GM19238 (cell line): ENCODE measurements at regions not wholly inside any gene's neighbourhood (a gene's known extent, or its start where the extent isn't known, plus 50 kb on each side); places are given as distances from the start of the nearest gene placed in this dataset.

Source experiments
- DNase-seq: peaks from one replicate; pipeline ENCODE4 v3.0.0; 2011; ENCODE audit warnings: low spot score; ENCODE audit not compliant: insufficient read length

DNA sequence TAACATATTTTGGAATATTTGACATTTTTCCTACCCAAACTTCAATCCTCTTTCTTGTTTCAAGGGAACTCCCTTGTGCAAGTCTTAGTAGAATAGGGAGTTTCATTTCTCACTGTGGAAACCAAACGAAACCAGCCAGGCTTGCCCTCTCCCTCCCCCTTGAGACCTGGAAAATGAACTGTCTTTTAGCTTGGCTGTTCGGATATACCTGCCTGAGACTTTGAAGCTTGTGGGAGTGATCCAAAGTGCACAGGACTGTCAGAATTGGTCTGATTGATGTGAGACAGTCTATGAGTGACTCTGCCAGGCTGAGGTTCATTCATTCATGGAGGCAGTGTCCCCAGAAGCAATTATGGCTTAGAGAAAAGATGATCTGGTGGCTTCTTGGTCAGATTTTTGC, 388.1 kb downstream of the EPM2A start:
- no peak for DNase-seq

DNA sequence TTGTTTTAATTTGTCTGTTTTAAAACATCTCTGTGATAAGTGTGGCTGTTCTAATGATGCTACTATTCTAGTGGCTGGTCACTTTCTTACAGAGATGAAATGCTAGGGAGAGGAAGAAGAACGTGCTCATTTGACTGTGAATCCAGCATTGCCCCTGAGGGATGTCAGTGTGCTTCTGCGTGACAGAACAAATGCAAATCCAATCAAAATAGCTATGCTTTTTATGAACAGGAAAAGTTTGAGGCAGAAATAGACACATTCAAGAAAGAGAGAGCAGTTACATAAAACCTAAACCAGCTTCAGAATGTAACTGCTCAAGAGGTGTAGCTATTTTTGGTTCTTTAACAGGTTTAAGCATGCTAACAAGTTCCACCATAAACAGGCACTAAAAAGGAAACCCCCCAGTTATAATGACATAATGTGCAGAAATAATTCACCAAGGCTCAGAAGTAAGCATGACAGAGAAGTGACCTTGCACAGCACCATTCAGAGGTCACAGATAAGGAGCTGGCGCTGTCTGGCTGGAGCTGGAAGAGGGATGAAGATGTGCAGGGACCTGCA, 385.3 kb downstream of the EPM2A start:
- DNase-seq: no peak

DNA sequence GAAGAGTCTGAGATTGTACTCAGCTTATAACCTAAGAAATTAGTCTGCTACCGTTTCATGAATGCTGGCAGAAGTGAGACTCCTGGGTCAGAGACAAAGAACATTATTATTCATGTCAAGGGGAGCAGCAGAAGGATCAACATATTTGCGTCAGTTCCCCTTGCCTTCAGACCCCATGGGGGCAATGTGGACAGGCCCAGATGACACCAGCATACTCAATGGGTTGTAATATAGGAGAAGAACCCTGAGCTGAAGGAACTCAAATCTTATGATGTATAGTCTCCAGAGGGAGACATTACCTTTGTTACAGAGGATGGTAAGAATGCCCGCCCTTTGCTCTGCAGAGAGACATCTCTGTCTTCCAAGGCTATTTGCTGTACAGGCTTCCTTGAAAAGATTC, 384.4 kb downstream of the EPM2A start:
- DNase-seq: no peak

DNA sequence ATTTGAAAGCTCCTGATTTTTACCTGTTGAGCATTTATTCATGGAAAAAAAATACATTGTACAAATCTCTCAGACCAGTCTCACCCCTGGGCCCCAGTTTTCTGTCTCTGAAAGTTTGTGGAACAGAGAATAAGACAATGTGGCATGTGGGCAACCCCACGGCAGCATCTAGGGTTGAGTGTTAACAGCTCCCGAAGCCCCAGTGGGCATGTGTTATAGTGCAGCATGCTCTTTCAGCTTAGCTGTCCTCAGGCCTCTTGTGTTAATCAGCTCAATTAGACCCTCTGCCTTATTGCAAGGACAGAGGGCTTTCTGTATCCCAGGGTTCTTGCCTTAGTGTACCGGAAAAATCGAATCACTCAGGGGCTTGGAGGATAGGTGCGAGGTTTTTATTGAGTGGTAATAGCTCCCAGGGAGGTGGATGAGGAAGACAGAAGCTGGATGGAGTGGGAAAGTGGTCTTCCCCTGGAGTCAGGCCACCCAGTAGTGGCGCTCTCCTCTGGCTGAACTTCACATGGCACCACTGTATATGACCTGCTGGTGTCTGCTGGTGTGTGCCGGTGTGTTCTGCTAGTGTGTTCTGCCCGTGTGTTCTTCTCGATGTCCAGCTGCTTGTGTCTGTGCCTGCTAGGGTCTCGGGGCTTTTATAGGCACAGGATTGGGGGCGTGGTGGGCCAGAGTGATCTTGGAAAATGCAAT, 382.8 kb downstream of the EPM2A start:
- no peak for DNase-seq

DNA sequence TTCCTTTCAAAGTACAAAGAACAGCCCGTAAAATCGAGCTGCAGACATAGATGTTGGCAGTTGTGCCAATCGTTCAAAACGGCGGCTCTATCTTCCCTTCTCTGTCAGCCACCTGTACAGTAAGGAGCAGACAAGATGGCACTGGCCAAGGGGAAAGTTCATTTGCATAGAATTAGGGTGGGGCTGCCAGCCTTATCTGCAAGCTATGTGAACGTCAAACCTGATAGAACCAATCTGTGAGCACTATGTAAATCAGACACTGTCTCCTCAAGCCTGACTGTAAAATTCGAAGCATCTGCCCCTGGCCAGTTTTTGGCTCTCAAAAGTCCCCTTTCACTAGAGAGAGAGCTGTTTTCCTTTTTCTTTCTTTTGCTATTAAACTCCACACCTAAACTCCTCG, 374.5 kb downstream of the EPM2A start:
- no peak for DNase-seq

DNA sequence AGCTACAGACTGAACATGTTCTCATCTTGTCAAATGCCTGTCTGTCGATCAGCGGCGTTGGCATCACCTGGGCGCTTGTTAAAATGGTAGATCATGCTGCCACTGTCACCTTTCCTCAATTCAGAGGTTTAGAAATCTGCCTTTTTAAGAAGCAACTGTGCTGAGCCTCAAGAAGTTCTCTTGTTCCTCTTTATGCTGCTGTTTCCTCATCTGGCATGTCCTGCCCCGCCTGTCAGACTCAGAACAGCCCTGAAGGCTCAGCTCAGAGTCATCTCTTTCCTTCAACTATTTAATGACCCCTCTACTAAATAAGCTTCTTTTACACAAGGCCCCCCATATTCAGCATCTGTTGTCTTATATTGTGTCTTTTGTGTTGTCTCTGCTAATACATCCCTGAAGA, 368.2 kb downstream of the EPM2A start:
- no peak for DNase-seq

DNA sequence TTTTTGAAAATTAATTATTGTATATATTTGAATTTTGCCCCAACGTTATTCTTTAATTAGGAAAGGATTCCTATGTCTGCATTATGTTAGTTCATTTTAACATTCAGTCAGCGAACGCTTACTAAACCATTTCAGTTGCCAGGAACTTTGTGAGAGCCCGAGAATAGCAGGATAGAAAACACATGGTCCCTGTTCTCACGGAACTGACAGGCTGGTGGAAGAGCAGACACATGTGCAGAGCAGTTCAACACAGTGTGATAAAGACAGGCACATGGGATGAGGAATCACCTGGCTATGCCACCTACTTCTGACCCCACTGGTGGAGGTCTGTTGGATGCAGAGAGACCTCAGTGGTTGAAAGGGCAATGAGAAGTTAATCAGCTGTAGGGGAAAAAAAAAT, 367.2 kb downstream of the EPM2A start:
- DNase-seq: no peak

DNA sequence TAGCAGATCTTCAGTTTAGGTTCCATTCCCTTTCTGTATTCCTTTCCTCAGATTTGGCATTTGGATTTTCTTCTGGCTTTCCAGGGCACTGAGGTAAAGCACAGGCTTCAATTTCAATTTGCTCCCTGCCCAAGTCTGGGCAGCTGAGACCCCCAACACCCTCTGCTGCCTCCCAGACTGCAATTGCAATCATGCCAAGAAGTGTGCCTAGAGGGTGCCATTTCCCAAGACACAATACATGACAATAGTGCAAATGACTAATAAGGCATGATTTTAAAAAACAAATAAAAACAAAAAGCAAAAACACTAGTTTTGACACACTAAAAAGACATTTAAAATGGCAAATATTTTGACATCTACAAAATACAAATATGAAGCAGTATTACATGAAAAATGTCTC, 364.8 kb downstream of the EPM2A start:
- no peak for DNase-seq

DNA sequence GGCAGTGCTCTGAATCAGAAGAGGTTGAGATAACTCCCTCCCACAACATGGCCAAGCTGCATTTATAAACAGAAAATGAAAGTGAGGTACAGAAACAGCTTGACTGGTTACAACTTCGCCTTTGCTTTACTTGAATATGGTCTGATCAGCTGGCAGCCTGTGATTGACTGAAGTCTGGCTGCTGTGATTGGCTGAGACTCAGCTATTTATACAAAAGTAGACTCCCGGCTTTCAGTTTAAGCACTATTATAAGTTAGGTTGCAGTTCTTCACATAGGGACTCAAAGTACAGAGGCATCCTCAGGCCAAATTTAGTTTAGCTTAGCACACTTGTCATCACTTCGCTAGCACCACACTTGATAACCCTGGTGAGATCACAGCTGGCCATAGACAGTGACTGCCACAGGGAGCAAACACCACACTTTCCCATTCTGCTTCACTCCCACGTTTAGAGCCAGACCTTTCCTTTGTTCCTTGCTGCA, 362.6 kb downstream of the EPM2A start:
- peak; percentile 3 for DNase-seq

DNA sequence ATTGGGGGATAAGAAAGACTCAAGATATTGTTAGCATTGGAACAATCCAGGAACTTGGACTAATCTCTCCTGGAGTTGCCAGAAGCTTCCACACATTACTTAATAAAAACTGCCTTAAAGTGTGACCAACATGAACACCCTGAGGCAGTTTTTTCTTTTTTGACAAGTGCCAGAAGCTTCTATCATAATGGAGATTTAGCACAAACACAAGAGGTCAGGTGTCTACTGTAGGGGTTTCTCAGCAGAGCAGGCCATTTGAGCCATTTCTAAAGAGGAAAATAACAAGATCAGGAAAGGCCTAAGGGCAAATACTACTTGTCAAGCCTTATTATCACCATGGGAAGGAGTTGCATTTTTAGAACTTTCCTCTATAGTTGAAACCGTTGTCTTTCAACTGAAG, 361.5 kb downstream of the EPM2A start:
- DNase-seq: no peak

DNA sequence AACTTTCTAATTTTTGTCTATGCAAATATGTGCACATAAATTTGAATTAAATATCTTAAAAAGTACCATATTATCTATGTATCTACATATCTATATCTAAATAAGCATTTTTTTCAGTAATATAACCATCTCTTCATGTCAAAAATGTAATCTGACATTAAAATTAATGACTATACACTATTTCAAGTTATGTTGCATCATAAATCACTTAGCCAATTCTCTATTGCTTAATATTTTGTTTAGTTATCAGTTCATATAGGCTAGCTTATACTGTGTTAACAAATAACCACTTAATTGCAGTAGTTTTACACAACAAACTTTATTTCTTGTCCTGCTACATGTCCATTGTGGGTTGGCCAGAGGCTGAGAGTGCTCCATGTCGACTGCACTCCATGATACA, 360.8 kb downstream of the EPM2A start:
- no peak for DNase-seq

DNA sequence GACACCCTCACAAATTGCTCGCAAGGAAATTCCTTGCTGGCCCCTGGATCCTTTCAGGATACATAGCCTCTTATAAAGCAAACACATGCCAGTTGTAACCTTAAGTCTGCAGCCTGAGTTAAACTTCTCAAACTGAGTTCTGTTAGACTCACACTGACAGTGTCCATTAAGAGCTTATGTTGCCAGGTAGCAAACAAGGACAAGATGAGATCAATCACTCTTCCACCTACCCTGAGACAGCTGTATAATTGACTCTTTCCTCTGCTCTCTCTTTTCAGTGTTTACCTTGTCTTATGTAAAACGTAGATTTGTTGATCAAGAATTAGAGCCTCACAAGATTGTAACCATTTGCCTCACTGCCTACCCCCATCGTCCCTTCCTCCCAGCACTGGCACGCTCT, 359.8 kb downstream of the EPM2A start:
- no peak for DNase-seq

DNA sequence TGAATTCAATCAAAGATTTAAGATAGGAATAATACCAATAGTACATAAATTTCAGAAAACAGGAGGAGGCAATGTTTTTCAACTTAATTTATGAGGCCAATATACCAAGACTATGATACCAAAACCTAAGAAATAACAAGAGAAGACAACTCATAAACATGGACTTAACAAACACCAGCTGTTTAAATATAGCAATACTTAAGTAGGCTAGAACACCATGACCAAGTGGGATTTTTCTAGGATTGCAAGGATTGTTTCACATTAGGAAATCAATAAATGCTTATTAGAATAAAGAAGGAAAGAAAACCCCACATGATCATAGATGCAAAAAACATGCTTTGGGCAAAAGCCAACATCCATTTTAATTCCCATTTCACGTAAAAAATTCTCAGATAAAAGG, 355.1 kb downstream of the EPM2A start:
- DNase-seq: no peak

DNA sequence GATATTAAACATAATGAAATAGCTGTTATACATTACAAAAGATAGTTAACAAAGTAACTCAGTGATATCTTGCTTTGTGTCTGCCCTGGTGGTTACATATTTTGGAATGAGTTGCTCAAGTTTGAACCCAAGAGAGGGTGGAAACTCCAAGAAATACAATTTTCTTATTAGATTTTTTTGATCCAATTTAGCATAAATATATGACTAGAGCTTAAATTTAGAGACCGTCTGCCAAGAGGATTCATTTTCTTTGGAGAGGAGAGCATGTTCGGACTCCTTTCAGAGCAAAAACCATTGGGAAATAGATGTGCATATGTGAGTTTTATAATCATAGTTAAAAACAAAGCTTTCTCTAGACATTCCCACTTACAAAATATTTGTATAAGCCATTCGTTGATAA, 353.4 kb downstream of the EPM2A start:
- no peak for DNase-seq

DNA sequence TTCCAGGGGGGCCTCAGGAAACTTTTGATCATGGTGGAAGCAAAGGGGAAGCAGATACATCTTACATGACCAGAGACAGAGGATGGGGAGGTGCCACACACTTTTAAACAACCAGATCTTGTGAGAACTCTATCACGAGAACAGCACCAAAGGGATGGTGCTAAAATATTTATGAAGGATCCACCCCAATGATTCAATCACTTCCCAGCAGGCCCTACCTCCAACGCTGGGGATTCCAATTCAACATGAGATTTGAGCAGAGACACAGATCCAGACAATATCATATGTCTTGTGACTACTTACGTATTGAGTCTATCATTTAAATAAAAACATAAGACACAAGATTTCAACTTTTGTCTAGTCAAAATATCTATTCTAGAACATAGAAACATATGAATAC, 351.9 kb downstream of the EPM2A start:
- DNase-seq: no peak

DNA sequence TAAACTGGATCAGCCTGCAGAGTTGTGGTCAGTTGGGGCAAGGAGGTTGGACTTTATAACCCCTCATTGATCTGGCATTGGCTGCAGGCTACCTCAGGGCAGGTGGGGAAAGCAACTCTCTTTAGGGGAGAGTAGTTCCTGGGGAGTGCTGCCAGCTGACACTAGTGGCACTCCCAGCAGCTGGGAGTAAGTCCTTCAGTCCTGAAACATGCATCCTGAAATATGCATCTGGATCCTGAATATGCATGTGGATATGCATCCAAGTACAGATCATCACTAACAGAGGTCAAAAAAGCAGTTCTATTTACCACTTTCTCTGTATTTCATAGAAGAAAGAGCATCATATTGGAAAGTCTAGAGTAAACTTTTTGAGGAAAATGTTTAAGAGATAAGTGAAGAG, 350.8 kb downstream of the EPM2A start:
- DNase-seq: no peak

DNA sequence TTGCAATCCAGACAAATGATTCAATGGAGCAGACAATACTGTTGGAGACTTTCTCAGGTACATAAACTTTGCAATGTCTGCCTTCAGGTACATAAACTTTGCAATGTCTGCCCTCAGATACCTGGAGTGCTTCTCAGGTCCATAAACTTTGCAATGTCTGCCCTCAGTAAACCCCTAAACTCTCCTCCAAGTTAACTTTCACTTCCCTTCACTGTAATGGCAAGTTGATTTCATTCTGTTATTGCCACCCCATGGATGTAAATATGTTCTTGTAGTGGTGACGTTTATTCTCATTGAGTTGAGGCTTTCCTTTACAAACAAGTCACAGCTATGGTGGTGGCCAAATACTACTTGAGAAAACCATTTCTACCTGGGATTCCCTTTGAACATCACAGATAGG, 338.8 kb downstream of the EPM2A start:
- no peak for DNase-seq

DNA sequence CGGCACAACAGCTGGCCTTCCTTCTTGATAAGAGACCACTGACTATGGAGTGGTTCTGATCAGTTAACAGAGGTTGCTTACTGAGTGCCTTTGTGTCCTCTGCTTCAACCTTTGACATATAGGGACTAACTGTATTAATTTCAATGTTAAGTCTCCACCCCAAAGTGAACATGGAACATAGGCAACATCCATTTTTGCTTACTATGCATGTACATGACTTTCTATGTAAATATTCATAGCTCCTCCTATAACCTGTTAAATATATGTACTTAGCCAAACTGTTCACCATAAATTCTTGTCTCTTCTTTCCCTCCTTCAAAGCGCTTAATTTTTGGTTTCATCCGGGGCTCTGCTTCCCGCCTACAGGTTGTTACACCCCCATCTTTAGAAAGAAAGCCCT, 334.8 kb downstream of the EPM2A start:
- no peak for DNase-seq

DNA sequence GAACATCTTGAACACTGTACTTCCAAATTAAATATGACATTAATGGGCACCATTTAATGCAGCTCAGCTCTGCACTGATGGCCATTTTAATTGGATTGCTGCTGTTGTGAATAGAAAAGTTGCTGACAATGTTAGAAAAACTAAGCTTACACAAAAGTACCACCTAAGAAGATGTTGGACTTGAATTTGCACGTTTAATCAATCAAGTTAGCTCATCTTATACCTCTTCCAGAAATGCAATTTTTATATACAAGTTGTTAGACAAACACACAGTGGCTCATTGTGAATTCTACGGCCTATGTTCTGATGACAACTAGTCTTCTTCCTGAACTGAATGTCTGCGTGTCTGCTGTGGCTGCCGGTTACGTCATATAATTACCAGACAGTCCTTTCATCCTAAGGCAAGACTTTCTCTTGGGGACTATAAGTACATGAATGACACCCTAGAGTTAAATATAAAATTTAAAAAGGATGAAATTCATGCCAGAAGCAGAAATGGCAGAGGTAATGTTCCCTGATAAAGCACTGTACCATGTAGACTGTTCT, 330.2 kb downstream of the EPM2A start:
- DNase-seq: no peak

DNA sequence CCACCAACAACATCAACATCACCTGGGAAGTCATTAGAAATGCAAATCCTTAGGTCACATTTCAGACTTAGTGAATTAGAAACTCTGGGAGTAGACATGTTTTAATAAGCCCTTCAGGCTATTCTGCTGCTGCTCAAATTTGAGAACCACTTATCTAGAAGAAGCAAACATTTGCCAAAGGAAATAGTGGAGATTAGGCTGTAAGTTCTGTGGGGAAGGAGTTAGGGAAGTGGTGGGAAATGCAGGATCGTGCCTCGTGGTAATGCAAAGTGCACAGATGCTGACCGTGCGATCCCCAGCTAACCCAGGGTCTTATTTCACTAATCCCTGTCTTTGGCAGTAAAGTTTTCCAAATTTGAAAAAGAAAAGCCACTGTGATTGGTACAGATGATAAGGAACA, 328.5 kb downstream of the EPM2A start:
- DNase-seq: no peak

DNA sequence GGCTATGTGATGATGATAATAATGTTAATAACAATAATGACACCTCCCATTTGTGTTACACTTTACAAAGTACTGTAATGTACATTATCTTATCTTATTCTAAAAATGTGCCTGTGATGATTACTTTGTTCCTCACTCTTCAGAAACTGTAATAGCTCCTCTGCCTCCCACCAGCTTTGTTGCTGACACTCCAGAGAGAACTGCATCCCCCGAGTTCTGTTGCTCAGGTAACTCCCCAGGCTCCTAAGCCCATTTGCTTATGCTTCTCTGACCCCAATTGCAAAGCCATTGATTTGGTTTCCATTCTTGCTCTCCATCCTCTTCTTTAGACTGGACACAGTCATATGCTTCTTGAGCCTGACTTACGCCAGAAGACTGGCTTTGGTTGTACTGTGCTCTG, 319.7 kb downstream of the EPM2A start:
- DNase-seq: no peak

DNA sequence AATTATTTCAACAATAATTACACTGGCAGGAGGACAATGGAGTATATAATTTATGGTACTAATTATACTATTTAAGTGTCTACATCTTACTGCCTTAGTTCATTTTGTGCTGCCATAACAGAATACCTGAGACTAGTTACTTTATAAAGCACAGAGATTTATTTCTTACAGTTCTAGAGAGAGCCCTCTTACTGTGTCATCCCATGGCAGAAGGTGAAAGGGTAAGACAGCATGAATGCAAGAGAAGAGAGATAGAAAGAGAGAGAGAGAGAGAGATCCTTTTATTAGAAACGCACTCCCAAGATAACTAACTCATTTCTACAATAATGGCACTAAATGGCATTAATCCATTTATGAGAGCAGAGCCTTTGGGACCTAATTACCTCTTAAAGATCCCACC, 314.7 kb downstream of the EPM2A start:
- DNase-seq: no peak

DNA sequence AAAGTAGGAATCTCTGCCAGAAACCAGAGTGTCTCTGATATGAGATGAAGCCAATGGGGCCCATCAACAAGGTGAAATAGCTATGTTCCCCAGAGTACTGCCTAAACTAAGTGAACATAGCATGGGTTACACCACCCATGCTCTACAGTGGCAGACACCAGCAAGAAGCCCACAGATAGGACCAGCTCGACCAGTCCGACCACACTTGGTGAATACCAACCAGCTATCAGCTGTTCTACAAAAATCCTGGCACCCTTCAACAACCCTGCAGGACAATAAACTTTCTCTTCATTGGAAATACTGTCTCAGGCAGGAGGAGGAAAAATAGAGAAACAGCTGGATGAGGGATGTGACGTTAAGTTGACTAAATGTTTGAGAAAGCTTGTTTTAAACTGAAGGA, 311.4 kb downstream of the EPM2A start:
- DNase-seq: no peak
